HG02642 (cell line): ENCODE measurements at regions not wholly inside any gene's neighbourhood (a gene's known extent, or its start where the extent isn't known, plus 50 kb on each side); places are given as distances from the start of the nearest gene placed in this dataset.

Source experiments
- ATAC-seq: cut with Tn5 transposase; IDR thresholded peaks from one replicate; pipeline ENCODE4 v1.9.1; 2021; ENCODE audit warnings: mild to moderate bottlenecking; ENCODE audit not compliant: unreplicated experiment, poor library complexity

GRCh38 chr9:1458503-1458902 is 408.3 kb downstream of the DMRT2 start:
- no peak for ATAC-seq

GRCh38 chr9:1460143-1460769 is 410.1 kb downstream of the DMRT2 start:
- peak; percentile 73 for ATAC-seq

GRCh38 chr9:1461812-1462211 is 411.7 kb downstream of the DMRT2 start:
- ATAC-seq: no peak

- no peak for ATAC-seq
These were observed 412.6 kb downstream of the DMRT2 start for GRCh38 chr9:1462626-1463308.

- ATAC-seq: peak; percentile 93
These were observed 419.8 kb downstream of the DMRT2 start for GRCh38 chr9:1469996-1470395.

GRCh38 chr9:1473956-1474634 is 423.9 kb downstream of the DMRT2 start:
- no peak for ATAC-seq

GRCh38 chr9:1474671-1475070 is 424.5 kb downstream of the DMRT2 start:
- no peak for ATAC-seq

GRCh38 chr9:1490341-1491232 is 440.4 kb downstream of the DMRT2 start:
- peak; percentile 90 for ATAC-seq

GRCh38 chr9:1492156-1492555 is 442.0 kb downstream of the DMRT2 start:
- ATAC-seq: no peak

- no peak for ATAC-seq
These were observed 445.3 kb downstream of the DMRT2 start for GRCh38 chr9:1495282-1496030.

- ATAC-seq: no peak
These were observed 455.3 kb downstream of the DMRT2 start for GRCh38 chr9:1505489-1505888.

GRCh38 chr9:1510712-1511111 is 460.6 kb downstream of the DMRT2 start:
- ATAC-seq: no peak

- ATAC-seq: no peak
These were observed 462.9 kb downstream of the DMRT2 start for GRCh38 chr9:1513105-1513504.

- no peak for ATAC-seq
These were observed 464.1 kb downstream of the DMRT2 start for GRCh38 chr9:1514250-1514649.

- no peak for ATAC-seq
These were observed 464.7 kb downstream of the DMRT2 start for GRCh38 chr9:1514776-1515363.

GRCh38 chr9:1515557-1515956 is 465.4 kb downstream of the DMRT2 start:
- no peak for ATAC-seq

GRCh38 chr9:1521547-1521946 is 471.4 kb downstream of the DMRT2 start:
- ATAC-seq: no peak

- no peak for ATAC-seq
These were observed 472.1 kb downstream of the DMRT2 start for GRCh38 chr9:1522219-1522767.

- no peak for ATAC-seq
These were observed 478.3 kb downstream of the DMRT2 start for GRCh38 chr9:1528456-1528855.
